ENCODE measurements at regions not wholly inside any gene's neighbourhood (a gene's known extent, or its start where the extent isn't known, plus 50 kb on each side); places are given as distances from the start of the nearest gene placed in this dataset.

- Histone ChIP-seq H3K36me3 (replicated peaks in 1 of 2; ENCODE audit: control insufficient read depth in 1 of 2, insufficient read depth in 2 of 2, low read length in 2 of 2) (no peaks in the 10 kb centered on the region), H3K27ac (ENCODE audit: low read depth in 1 of 2, low read length in 2 of 2) (no peak overlapping the region), H3K4me3 (replicated peaks in 1 of 3; ENCODE audit: low read depth in 2 of 3, low read length in 3 of 3) (no peak overlapping the region), H3K4me2 (replicated peaks; ENCODE audit: extremely low read depth, low read length, poor library complexity, severe bottlenecking) (no peak overlapping the region), H2AFZ (ENCODE audit: insufficient read depth, low read depth, low read length, poor library complexity, severe bottlenecking) (no peak overlapping the region), H3K4me1 (ENCODE audit: control insufficient read depth in 1 of 2, insufficient read depth in 2 of 2, low read length in 2 of 2) (no peaks in the 10 kb centered on the region), H3K9me3 (replicated peaks in 1 of 2; ENCODE audit: control insufficient read depth in 1 of 2, insufficient read depth in 1 of 2, low read length in 2 of 2) (peaks cover 5 to 12% of the 10 kb centered on the region in 2 donors), H3K9ac (ENCODE audit: insufficient read depth, low read length, poor library complexity, severe bottlenecking) (no peak overlapping the region), H4K20me1 (ENCODE audit: insufficient read depth, low read length) (no peaks in the 10 kb centered on the region), H3K27me3 (ENCODE audit: control insufficient read depth in 2 of 2, insufficient read depth in 2 of 2, low read length in 2 of 2) (no peaks in the 10 kb centered on the region), H3K79me2 (ENCODE audit: insufficient read depth, low read length) (no peaks in the 10 kb centered on the region)
- DNase-seq = no peak
- H3K36me3 Mint-ChIP-seq = no peaks in the 10 kb centered on the region
- no peak overlapping the region for H3K4me3 Mint-ChIP-seq
- intact Hi-C loops (cut with micrococcal nuclease) = no loop called here
- H3K27ac Mint-ChIP-seq = no peak overlapping the region
- WGBS (ENCODE audit: insufficient coverage) = 89% methylated on average over 11 of the region's 11 CpGs
- no peaks in the 10 kb centered on the region for H3K4me1 Mint-ChIP-seq
- H3K27me3 Mint-ChIP-seq (ENCODE audit: low read depth in 3 of 3) = no peaks in the 10 kb centered on the region
- no peak for TF ChIP-seq CTCF (IDR thresholded peaks at IDR 0.05)
- peaks cover 0 to 8% (median 4%) of the 10 kb centered on the region in 7 donors for H3K9me3 Mint-ChIP-seq
Measured at GRCh38 chr3:76610150-76610549, 429.7 kb upstream of the ROBO2 start.

- Histone ChIP-seq H2AFZ (ENCODE audit: insufficient read depth, low read depth, low read length, poor library complexity, severe bottlenecking) (no peak overlapping the region), H3K4me1 (ENCODE audit: control insufficient read depth in 1 of 2, insufficient read depth in 2 of 2, low read length in 2 of 2) (no peaks in the 10 kb centered on the region), H4K20me1 (ENCODE audit: insufficient read depth, low read length) (no peaks in the 10 kb centered on the region), H3K4me2 (replicated peaks; ENCODE audit: extremely low read depth, low read length, poor library complexity, severe bottlenecking) (no peak overlapping the region), H3K9ac (ENCODE audit: insufficient read depth, low read length, poor library complexity, severe bottlenecking) (no peak overlapping the region), H3K9me3 (replicated peaks in 1 of 2; ENCODE audit: control insufficient read depth in 1 of 2, insufficient read depth in 1 of 2, low read length in 2 of 2) (peaks cover 0 to 4% of the 10 kb centered on the region in 2 donors), H3K79me2 (ENCODE audit: insufficient read depth, low read length) (no peaks in the 10 kb centered on the region), H3K27ac (ENCODE audit: low read depth in 1 of 2, low read length in 2 of 2) (no peak overlapping the region), H3K27me3 (ENCODE audit: control insufficient read depth in 2 of 2, insufficient read depth in 2 of 2, low read length in 2 of 2) (no peaks in the 10 kb centered on the region), H3K36me3 (replicated peaks in 1 of 2; ENCODE audit: control insufficient read depth in 1 of 2, insufficient read depth in 2 of 2, low read length in 2 of 2) (no peaks in the 10 kb centered on the region), H3K4me3 (replicated peaks in 1 of 3; ENCODE audit: low read depth in 2 of 3, low read length in 3 of 3) (no peak overlapping the region)
- Mint-ChIP-seq H3K9me3 (peaks cover 0 to 3% (median 1%) of the 10 kb centered on the region in 7 donors), H3K4me3 (no peak overlapping the region), H3K27me3 (ENCODE audit: low read depth in 3 of 3) (no peaks in the 10 kb centered on the region), H3K36me3 (no peaks in the 10 kb centered on the region), H3K27ac (no peak overlapping the region), H3K4me1 (no peaks in the 10 kb centered on the region)
- no CpG with 5 or more reads among the region's 1 CpG for WGBS (ENCODE audit: insufficient coverage)
- no peak for TF ChIP-seq CTCF (IDR thresholded peaks at IDR 0.05)
- no peak for DNase-seq
- intact Hi-C loops (cut with micrococcal nuclease) = no loop called here
Measured at GRCh38 chr3:76615719-76616118, 424.2 kb upstream of the ROBO2 start.
